MM.1S (cell line): ENCODE measurements at regions not wholly inside any gene's neighbourhood (a gene's known extent, or its start where the extent isn't known, plus 50 kb on each side); places are given as distances from the start of the nearest gene placed in this dataset.

ENCODE experiments used
- DNase-seq: peaks from one replicate; pipeline ENCODE4 v3.0.0-alpha.2; 2015
- H2AFZ ChIP-seq: fragments of 300-600 bp; sonication (generic); 2 replicates; pipeline ENCODE4 v1.6.0; 2016; ENCODE audit warnings: antibody characterized with exemption, low read length
- H3F3A ChIP-seq: fragments of 300-600 bp; sonication (generic); 2 replicates; pipeline ENCODE4 v1.6.1; 2016; ENCODE audit warnings: mild to moderate bottlenecking, antibody characterized with exemption, low read length, moderate library complexity, mixed read lengths; ENCODE audit not compliant: insufficient read depth
- H3K27ac ChIP-seq: fragments of 300-600 bp; sonication (generic); 2 replicates; pipeline ENCODE4 v1.5.1; 2016; ENCODE audit warnings: mild to moderate bottlenecking, low read length
- H3K27me3 ChIP-seq: fragments of 300-600 bp; sonication (generic); replicated peaks from 2 replicates; pipeline ENCODE4 v1.6.0; 2016; ENCODE audit warnings: low read length; ENCODE audit not compliant: insufficient read depth
- H3K36me3 ChIP-seq: fragments of 300-600 bp; sonication (generic); replicated peaks from 2 replicates; pipeline ENCODE4 v1.6.1; 2016; ENCODE audit warnings: mild to moderate bottlenecking, low read length, mixed read lengths; ENCODE audit not compliant: insufficient read depth
- H3K4me1 ChIP-seq: fragments of 300-600 bp; sonication (generic); 2 replicates; pipeline ENCODE4 v1.6.1; 2016; ENCODE audit warnings: low read length, mixed read lengths
- H3K4me2 ChIP-seq: fragments of 300-600 bp; sonication (generic); 2 replicates; pipeline ENCODE4 v1.6.0; 2016; ENCODE audit warnings: low read depth, low read length
- H3K4me3 ChIP-seq: fragments of 300-600 bp; sonication (generic); 2 replicates; pipeline ENCODE4 v1.5.1; 2016; ENCODE audit warnings: low read length, mixed read lengths
- H3K79me2 ChIP-seq: fragments of 300-600 bp; sonication (generic); 2 replicates; pipeline ENCODE4 v1.6.1; 2016; ENCODE audit warnings: mixed run types, low read length, mixed read lengths
- H3K9ac ChIP-seq: fragments of 300-600 bp; sonication (generic); 2 replicates; pipeline ENCODE4 v1.6.1; 2016; ENCODE audit warnings: low read length, mixed read lengths
- H3K9me2 ChIP-seq: fragments of 300-600 bp; sonication (generic); replicated peaks from 2 replicates; pipeline ENCODE4 v1.6.1; 2016; ENCODE audit warnings: mild to moderate bottlenecking, low read length, mixed read lengths; ENCODE audit not compliant: insufficient read depth
- H3K9me3 ChIP-seq: fragments of 300-600 bp; sonication (generic); replicated peaks from 2 replicates; pipeline ENCODE4 v1.6.1; 2016; ENCODE audit warnings: mild to moderate bottlenecking, low read length, mixed read lengths; ENCODE audit not compliant: insufficient read depth
- H4K20me1 ChIP-seq: fragments of 300-600 bp; sonication (generic); 2 replicates; pipeline ENCODE4 v1.6.1; 2016; ENCODE audit warnings: mild to moderate bottlenecking, low read length, moderate library complexity, mixed read lengths; ENCODE audit not compliant: insufficient read depth
- CTCF ChIP-seq: fragments of 300-600 bp; sonication (generic); IDR thresholded peaks from 2 replicates; pipeline ENCODE4 v1.5.1; 2016; ENCODE audit warnings: antibody characterized with exemption, low read length, mixed read lengths
- EZH2 ChIP-seq: fragments of 300-600 bp; sonication (generic); optimal IDR thresholded peaks from 2 replicates; pipeline ENCODE3; 2017; ENCODE audit warnings: low read depth, mild to moderate bottlenecking, antibody characterized with exemption, low read length, mixed read lengths
- EZH2phosphoT487 ChIP-seq: fragments of 300-600 bp; sonication (generic); IDR thresholded peaks from 2 replicates; pipeline ENCODE4 v1.6.1; 2018; ENCODE audit warnings: antibody characterized with exemption, low read length

GRCh38 chr5:106601620-106602019 lies 1069.1 kb downstream of the EFNA5 start:
- Histone ChIP-seq H3K27me3 (no peaks in the 10 kb centered on the region), H3K79me2 (no peaks in the 10 kb centered on the region), H2AFZ (0 out of 2 replicates have a peak overlapping the region, but pooled peaks have one; percentile 20), H3K9me3 (no peaks in the 10 kb centered on the region), H3K9ac (no peak overlapping the region), H3F3A (no peaks in the 10 kb centered on the region), H3K4me1 (peaks cover 9% of the 10 kb centered on the region; the same call in 1 of the 2 replicates), H4K20me1 (no peaks in the 10 kb centered on the region), H3K4me2 (peak overlapping the region; percentile 48), H3K36me3 (no peaks in the 10 kb centered on the region), H3K9me2 (no peaks in the 10 kb centered on the region), H3K4me3 (no peak overlapping the region), H3K27ac (peak overlapping the region; percentile 7; the same call in 1 of the 2 replicates)
- TF ChIP-seq EZH2 (no peak), EZH2phosphoT487 (no peak), CTCF (no peak)
- DNase-seq: peak; percentile 46

- Histone ChIP-seq H3F3A (no peaks in the 10 kb centered on the region), H3K4me2 (peak overlapping the region; percentile 48), H3K36me3 (no peaks in the 10 kb centered on the region), H3K27me3 (no peaks in the 10 kb centered on the region), H3K4me3 (no peak overlapping the region), H4K20me1 (no peaks in the 10 kb centered on the region), H3K9me2 (no peaks in the 10 kb centered on the region), H2AFZ (no peak overlapping the region), H3K9me3 (no peaks in the 10 kb centered on the region), H3K4me1 (peaks cover 9% of the 10 kb centered on the region; the same call in 1 of the 2 replicates), H3K79me2 (no peaks in the 10 kb centered on the region), H3K27ac (peak overlapping the region; percentile 5; the same call in 1 of the 2 replicates), H3K9ac (no peak overlapping the region)
- TF ChIP-seq EZH2: no peak
- no peak for TF ChIP-seq EZH2phosphoT487
- no peak for TF ChIP-seq CTCF
- DNase-seq: no peak
Observed at GRCh38 chr5:106600803-106601202, 1069.9 kb downstream of the EFNA5 start.

- Histone ChIP-seq H3K4me3 (no peak overlapping the region), H4K20me1 (no peaks in the 10 kb centered on the region), H3K9me2 (no peaks in the 10 kb centered on the region), H3K36me3 (no peaks in the 10 kb centered on the region), H3F3A (no peaks in the 10 kb centered on the region), H3K9ac (no peak overlapping the region), H3K27ac (no peak overlapping the region), H3K27me3 (no peaks in the 10 kb centered on the region), H3K9me3 (no peaks in the 10 kb centered on the region), H3K79me2 (no peaks in the 10 kb centered on the region), H2AFZ (no peak overlapping the region), H3K4me2 (no peak overlapping the region), H3K4me1 (peaks cover 3% of the 10 kb centered on the region; the same call in 1 of the 2 replicates)
- DNase-seq: no peak
- no peak for TF ChIP-seq EZH2phosphoT487
- TF ChIP-seq EZH2: no peak
- no peak for TF ChIP-seq CTCF
Observed at GRCh38 chr5:106595864-106596263, 1074.9 kb downstream of the EFNA5 start.
